Astrocyte (in vitro differentiated cells and primary cell): ENCODE measurements at regions not wholly inside any gene's neighbourhood (a gene's known extent, or its start where the extent isn't known, plus 50 kb on each side); places are given as distances from the start of the nearest gene placed in this dataset.

ENCODE experiments used
- DNase-seq: peaks from one replicate; pipeline ENCODE4 v3.0.0-alpha.2; 2010; ENCODE audit warnings: low read depth
- FAIRE-seq: peaks from 2 replicates; lab custom pipeline; 2011; peaks lifted over from hg19 to GRCh38; lab: Jason Lieb, UNC
- H2AFZ ChIP-seq: 2 replicates; pipeline ENCODE4 v1.6.0; 2012; ENCODE audit warnings: low read depth, low read length, inconsistent platforms
- H3K27ac ChIP-seq: 2 replicates; pipeline ENCODE4 v1.5.1; 2011; ENCODE audit warnings: low read depth, low read length, inconsistent platforms
- H3K27me3 ChIP-seq: 2 replicates; pipeline ENCODE4 v1.6.0; 2011; ENCODE audit warnings: low read length, inconsistent platforms; ENCODE audit not compliant: insufficient read depth
- H3K36me3 ChIP-seq: 2 replicates; pipeline ENCODE4 v1.5.1; 2011; ENCODE audit warnings: low read length, inconsistent platforms; ENCODE audit not compliant: insufficient read depth
- H3K4me1 ChIP-seq: 2 replicates; pipeline ENCODE4 v1.5.1; 2011; ENCODE audit warnings: low read length, inconsistent platforms; ENCODE audit not compliant: insufficient read depth
- H3K4me2 ChIP-seq: 2 replicates; pipeline ENCODE4 v1.6.0; 2012; ENCODE audit warnings: low read length, inconsistent platforms
- H3K4me3 ChIP-seq: 2 replicates; pipeline ENCODE4 v1.5.1; 2011; ENCODE audit warnings: low read depth, mild to moderate bottlenecking, low read length, inconsistent platforms; ENCODE audit not compliant: insufficient read depth
- H3K79me2 ChIP-seq: 2 replicates; pipeline ENCODE4 v1.6.0; 2012; ENCODE audit warnings: mild to moderate bottlenecking, low read length, inconsistent platforms; ENCODE audit not compliant: insufficient read depth
- H3K9ac ChIP-seq: 2 replicates; pipeline ENCODE4 v1.6.0; 2012; ENCODE audit warnings: mild to moderate bottlenecking, low read length, inconsistent platforms
- H3K9me3 ChIP-seq: 2 replicates; pipeline ENCODE4 v1.5.1; 2012; ENCODE audit warnings: low read depth, mild to moderate bottlenecking, low read length, inconsistent platforms; ENCODE audit not compliant: insufficient read depth
- H4K20me1 ChIP-seq: 2 replicates; pipeline ENCODE4 v1.6.0; 2012; ENCODE audit warnings: low read length, inconsistent platforms; ENCODE audit not compliant: insufficient read depth
- H3K27ac Mint-ChIP-seq: one replicate; pipeline ENCODE4 v1.8.0; 2021; ENCODE audit warnings: mild to moderate bottlenecking, mixed read lengths; ENCODE audit not compliant: unreplicated experiment
- H3K27me3 Mint-ChIP-seq: one replicate; pipeline ENCODE4 v1.8.0; 2021; ENCODE audit warnings: low read depth, mixed read lengths; ENCODE audit not compliant: unreplicated experiment
- H3K36me3 Mint-ChIP-seq: one replicate; pipeline ENCODE4 v1.8.0; 2021; ENCODE audit warnings: low read depth, mixed read lengths; ENCODE audit not compliant: unreplicated experiment
- H3K4me1 Mint-ChIP-seq: one replicate; pipeline ENCODE4 v1.8.0; 2021; ENCODE audit warnings: low read depth, mixed read lengths; ENCODE audit not compliant: unreplicated experiment
- H3K4me3 Mint-ChIP-seq: one replicate; pipeline ENCODE4 v1.8.0; 2021; ENCODE audit warnings: mild to moderate bottlenecking, moderate library complexity, mixed read lengths; ENCODE audit not compliant: unreplicated experiment
- H3K9me3 Mint-ChIP-seq: one replicate; pipeline ENCODE4 v1.8.0; 2021; ENCODE audit warnings: mild to moderate bottlenecking, mixed read lengths; ENCODE audit not compliant: unreplicated experiment
- EZH2 ChIP-seq: IDR thresholded peaks from 2 replicates; pipeline ENCODE4 v1.6.1; 2012; ENCODE audit warnings: mild to moderate bottlenecking, low read length, inconsistent platforms; ENCODE audit not compliant: insufficient read depth
- TF ChIP-seq, protein P1 (sequence below): IDR thresholded peaks from 2 replicates; pipeline ENCODE4 v1.5.1; 2011; ENCODE audit warnings: low read depth, mild to moderate bottlenecking, inconsistent platforms, low read length, moderate library complexity; ENCODE audit not compliant: insufficient read depth

DNA sequence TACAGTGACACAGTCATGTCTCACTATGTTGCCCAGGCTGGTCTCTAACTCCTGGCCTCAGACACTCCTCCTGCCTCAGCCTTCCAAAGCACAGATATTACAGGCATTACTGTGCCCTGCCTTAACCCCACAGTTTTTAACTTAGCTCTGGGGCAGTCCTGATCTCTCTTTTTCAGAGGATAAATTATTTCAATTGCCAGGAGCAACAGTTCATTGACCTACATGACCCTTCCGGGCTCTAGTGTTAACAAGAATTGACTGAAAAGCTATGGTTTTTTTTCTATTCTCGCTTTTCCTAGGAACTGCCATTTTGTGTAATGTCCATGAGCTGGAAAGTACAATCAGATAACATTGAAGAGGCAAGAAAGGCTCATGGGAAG, 92.8 kb downstream of the HNRNPLL start:
- Mint-ChIP-seq H3K4me3 (no peak overlapping the region), H3K27ac (no peak overlapping the region), H3K27me3 (peaks cover 5% of the 10 kb centered on the region), H3K4me1 (peaks cover 10% of the 10 kb centered on the region), H3K36me3 (no peaks in the 10 kb centered on the region), H3K9me3 (peaks cover 3% of the 10 kb centered on the region)
- H3K36me3 ChIP-seq: no peaks in the 10 kb centered on the region
- no peak overlapping the region for H3K4me2 ChIP-seq
- FAIRE-seq (no peak), DNase-seq (no peak)
- no peak overlapping the region for H2AFZ ChIP-seq
- no peaks in the 10 kb centered on the region for H4K20me1 ChIP-seq
- TF ChIP-seq EZH2: no peak
- TF ChIP-seq, protein P1, sequence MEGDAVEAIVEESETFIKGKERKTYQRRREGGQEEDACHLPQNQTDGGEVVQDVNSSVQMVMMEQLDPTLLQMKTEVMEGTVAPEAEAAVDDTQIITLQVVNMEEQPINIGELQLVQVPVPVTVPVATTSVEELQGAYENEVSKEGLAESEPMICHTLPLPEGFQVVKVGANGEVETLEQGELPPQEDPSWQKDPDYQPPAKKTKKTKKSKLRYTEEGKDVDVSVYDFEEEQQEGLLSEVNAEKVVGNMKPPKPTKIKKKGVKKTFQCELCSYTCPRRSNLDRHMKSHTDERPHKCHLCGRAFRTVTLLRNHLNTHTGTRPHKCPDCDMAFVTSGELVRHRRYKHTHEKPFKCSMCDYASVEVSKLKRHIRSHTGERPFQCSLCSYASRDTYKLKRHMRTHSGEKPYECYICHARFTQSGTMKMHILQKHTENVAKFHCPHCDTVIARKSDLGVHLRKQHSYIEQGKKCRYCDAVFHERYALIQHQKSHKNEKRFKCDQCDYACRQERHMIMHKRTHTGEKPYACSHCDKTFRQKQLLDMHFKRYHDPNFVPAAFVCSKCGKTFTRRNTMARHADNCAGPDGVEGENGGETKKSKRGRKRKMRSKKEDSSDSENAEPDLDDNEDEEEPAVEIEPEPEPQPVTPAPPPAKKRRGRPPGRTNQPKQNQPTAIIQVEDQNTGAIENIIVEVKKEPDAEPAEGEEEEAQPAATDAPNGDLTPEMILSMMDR: no peak
- H3K9me3 ChIP-seq: peaks cover 4% of the 10 kb centered on the region
- H3K4me1 ChIP-seq: peaks cover 10% of the 10 kb centered on the region
- H3K27ac ChIP-seq: no peak overlapping the region
- H3K9ac ChIP-seq: no peak overlapping the region
- H3K79me2 ChIP-seq: no peaks in the 10 kb centered on the region
- no peaks in the 10 kb centered on the region for H3K27me3 ChIP-seq
- no peak overlapping the region for H3K4me3 ChIP-seq

DNA sequence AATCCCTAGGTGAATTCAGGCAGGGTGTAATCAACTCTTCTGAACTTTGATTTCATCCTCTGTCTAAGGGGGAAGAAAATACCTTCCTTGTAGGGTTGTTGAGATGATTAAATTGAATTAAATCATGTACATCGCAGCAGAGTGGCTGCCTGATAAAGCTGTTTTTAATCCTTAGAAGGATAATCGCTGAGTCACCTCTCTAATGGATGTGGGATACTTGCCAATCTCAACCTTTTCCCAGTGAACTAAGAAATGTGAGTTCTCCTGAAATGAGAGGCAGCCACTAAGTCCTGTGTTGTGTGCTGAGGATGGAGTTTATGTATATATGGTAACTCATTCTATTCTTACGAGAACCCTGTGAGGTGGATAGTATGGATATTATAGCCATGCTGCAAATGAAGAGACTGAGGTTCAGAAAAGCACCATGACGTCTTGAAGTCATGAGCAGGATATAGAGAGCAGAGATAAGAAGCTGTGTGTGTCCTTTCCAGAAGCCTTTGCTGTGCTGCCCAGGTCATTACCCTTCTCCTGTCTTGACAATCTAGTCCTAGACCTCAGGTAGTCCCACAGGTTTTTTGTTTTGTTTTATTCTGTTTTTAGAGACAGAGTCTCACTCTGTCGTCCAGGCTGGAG, 93.3 kb downstream of the HNRNPLL start:
- Mint-ChIP-seq H3K27me3 (peaks cover 5% of the 10 kb centered on the region), H3K4me1 (peaks cover 7% of the 10 kb centered on the region), H3K4me3 (no peak overlapping the region), H3K36me3 (no peaks in the 10 kb centered on the region), H3K9me3 (peaks cover 3% of the 10 kb centered on the region), H3K27ac (no peak overlapping the region)
- Histone ChIP-seq H3K27me3 (no peaks in the 10 kb centered on the region), H3K27ac (no peak overlapping the region), H3K4me3 (no peak overlapping the region), H3K4me2 (peak overlapping the region; percentile 52), H4K20me1 (no peaks in the 10 kb centered on the region), H2AFZ (peak overlapping the region; percentile 8), H3K9me3 (peaks cover 4% of the 10 kb centered on the region), H3K36me3 (no peaks in the 10 kb centered on the region), H3K4me1 (peaks cover 9% of the 10 kb centered on the region), H3K9ac (no peak overlapping the region), H3K79me2 (no peaks in the 10 kb centered on the region)
- FAIRE-seq (no peak), DNase-seq (peak; percentile 78)
- TF ChIP-seq EZH2: no peak
- TF ChIP-seq, protein P1: no peak

DNA sequence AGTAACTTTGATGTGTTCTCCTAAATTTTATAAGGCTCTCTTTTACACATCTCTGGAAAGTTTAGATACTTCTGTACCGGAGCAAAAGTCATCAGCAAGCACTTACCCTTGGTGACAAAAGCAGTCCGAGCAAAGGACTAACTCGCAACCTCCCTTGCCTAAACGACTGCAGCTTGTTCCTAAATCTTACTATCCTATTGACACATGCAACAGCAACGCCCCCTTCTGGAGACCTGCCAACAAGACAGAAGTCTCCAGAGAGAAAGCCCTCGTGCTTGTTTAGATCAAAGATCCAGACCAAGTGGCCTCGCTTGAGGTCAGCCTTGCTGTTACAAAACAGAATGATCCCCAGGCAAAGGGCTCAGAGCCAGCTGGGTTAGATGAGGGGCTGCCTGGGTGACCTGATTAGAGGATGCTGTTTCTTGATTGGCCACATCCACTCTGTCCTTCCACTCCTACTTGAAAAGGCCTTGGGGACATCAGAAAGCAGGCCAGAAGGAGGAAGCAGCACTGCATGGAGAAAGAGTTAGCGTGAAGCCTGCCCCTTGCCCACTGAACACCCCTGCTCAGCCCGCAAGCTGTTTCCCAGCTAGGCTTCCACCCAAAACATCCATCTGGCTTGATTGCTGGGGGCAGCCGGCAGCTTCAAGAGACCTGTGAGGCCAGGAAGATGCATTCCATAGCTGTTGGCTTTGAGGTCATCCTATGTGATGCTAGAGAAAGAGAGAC, 94.3 kb downstream of the HNRNPLL start:
- H3K4me1 ChIP-seq: peaks cover 9% of the 10 kb centered on the region
- peaks cover 4% of the 10 kb centered on the region for H3K9me3 ChIP-seq
- Mint-ChIP-seq H3K27me3 (peaks cover 5% of the 10 kb centered on the region), H3K9me3 (peaks cover 3% of the 10 kb centered on the region), H3K27ac (no peak overlapping the region), H3K36me3 (no peaks in the 10 kb centered on the region), H3K4me1 (peaks cover 7% of the 10 kb centered on the region), H3K4me3 (no peak overlapping the region)
- no peaks in the 10 kb centered on the region for H3K36me3 ChIP-seq
- DNase-seq (peak; percentile 46), FAIRE-seq (no peak)
- no peak overlapping the region for H3K4me2 ChIP-seq
- H3K27ac ChIP-seq: no peak overlapping the region
- no peaks in the 10 kb centered on the region for H3K79me2 ChIP-seq
- H3K9ac ChIP-seq: no peak overlapping the region
- H4K20me1 ChIP-seq: no peaks in the 10 kb centered on the region
- peak overlapping the region; percentile 29 for H2AFZ ChIP-seq
- no peak overlapping the region for H3K4me3 ChIP-seq
- no peaks in the 10 kb centered on the region for H3K27me3 ChIP-seq
- TF ChIP-seq, protein P1: peak; percentile 34
- no peak for TF ChIP-seq EZH2
